HEK293T (cell line): ENCODE measurements at regions not wholly inside any gene's neighbourhood (a gene's known extent, or its start where the extent isn't known, plus 50 kb on each side); places are given as distances from the start of the nearest gene placed in this dataset.
"Not testable (repeated sequence)": the region's sequence is repeated elsewhere in the genome, so short reads cannot be mapped to it uniquely, and the experiment has no call there.

Experiments used
- CTCF ChIA-PET: fragments of 350-600 bp; formaldehyde crosslinking; extraction: SDS; loops from one replicate; lab custom pipeline; 2021; ENCODE audit warnings: antibody characterized with exemption, inconsistent platforms; lab: Yijun Ruan, JAX
- POLR2A ChIA-PET: fragments of 350-600 bp; formaldehyde crosslinking; extraction: SDS; loops from one replicate; lab custom pipeline; 2020; ENCODE audit warnings: antibody characterized with exemption, inconsistent platforms; lab: Yijun Ruan, JAX
- DNase-seq: peaks from one replicate; pipeline ENCODE4 v3.0.0; 2012; ENCODE audit warnings: mixed read lengths; ENCODE audit errors: extremely low spot score
- BHLHE40 ChIP-seq: fragments of 450-650 bp; IDR thresholded peaks from 2 replicates; pipeline ENCODE4 v1.6.1; 2016; ENCODE audit warnings: mild to moderate bottlenecking, moderate library complexity, borderline replicate concordance
- CTBP1 ChIP-seq: fragments of 450-650 bp; IDR thresholded peaks from 2 replicates; pipeline ENCODE4 v1.6.1; 2016; ENCODE audit warnings: borderline replicate concordance
- ELF4 ChIP-seq: fragments of 450-650 bp; IDR thresholded peaks from 2 replicates; pipeline ENCODE4 v1.6.1; 2017; ENCODE audit warnings: antibody characterized with exemption
- FOXA1 ChIP-seq: fragments of 450-650 bp; IDR thresholded peaks from 2 replicates; pipeline ENCODE4 v1.6.1; 2016; ENCODE audit warnings: mild to moderate bottlenecking
- FOXK2 ChIP-seq: fragments of 450-650 bp; IDR thresholded peaks from 2 replicates; pipeline ENCODE4 v1.6.1; 2016; ENCODE audit warnings: mild to moderate bottlenecking
- FOXM1 ChIP-seq: fragments of 450-650 bp; IDR thresholded peaks from 2 replicates; pipeline ENCODE4 v1.6.1; 2017; ENCODE audit warnings: mild to moderate bottlenecking, borderline replicate concordance
- HDGF ChIP-seq: fragments of 450-650 bp; IDR thresholded peaks from 2 replicates; pipeline ENCODE4 v1.6.1; 2017; ENCODE audit warnings: antibody characterized with exemption, borderline replicate concordance
- L3MBTL2 ChIP-seq: fragments of 450-650 bp; conservative IDR thresholded peaks from 2 replicates; pipeline ENCODE4 v1.6.1; 2016; ENCODE audit warnings: mild to moderate bottlenecking
- LEF1 ChIP-seq: fragments of 450-650 bp; IDR thresholded peaks from 2 replicates; pipeline ENCODE4 v1.6.1; 2017; ENCODE audit warnings: mild to moderate bottlenecking, borderline replicate concordance
- NFRKB ChIP-seq: fragments of 450-650 bp; IDR thresholded peaks from 2 replicates; pipeline ENCODE4 v1.6.1; 2016; ENCODE audit warnings: mild to moderate bottlenecking, moderate library complexity
- PKNOX1 ChIP-seq: fragments of 450-650 bp; IDR thresholded peaks from 2 replicates; pipeline ENCODE4 v1.6.1; 2016
- SP1 ChIP-seq: fragments of 450-650 bp; IDR thresholded peaks from 2 replicates; pipeline ENCODE4 v1.6.1; 2017
- SUZ12 ChIP-seq: fragments of 450-650 bp; IDR thresholded peaks from 2 replicates; pipeline ENCODE4 v1.6.1; 2016; ENCODE audit warnings: mild to moderate bottlenecking
- ZNF384 ChIP-seq: fragments of 450-650 bp; IDR thresholded peaks from 2 replicates; pipeline ENCODE4 v1.6.1; 2016

GRCh38 chr1:168466714-168467131, 77.1 kb downstream of the XCL2 start:
- DNase-seq = no peak
- TF ChIP-seq BHLHE40 (no peak), NFRKB (no peak), ELF4 (no peak)
- ChIA-PET CTCF (no interaction called here), POLR2A (no interaction called here)

GRCh38 chr1:168466092-168466713, 77.6 kb downstream of the XCL2 start:
- peak; percentile 67 for TF ChIP-seq PKNOX1
- no peak for TF ChIP-seq SP1
- ChIA-PET POLR2A (no interaction called here), CTCF (no interaction called here)
- no peak for DNase-seq

GRCh38 chr1:168461108-168461507, 82.7 kb downstream of the XCL2 start:
- CTCF ChIA-PET, DNase-seq: not testable (repeated sequence)
- POLR2A ChIA-PET = interaction anchor here (0.7 kb wide), 1 partner anchor 766 kb away, joined by 3 read pairs; no protein-coding TSS in a partner anchor

GRCh38 chr1:168457296-168457695, 86.5 kb downstream of the XCL2 start:
- CTCF ChIA-PET, POLR2A ChIA-PET, DNase-seq: not testable (repeated sequence)

GRCh38 chr1:168455764-168456163, 88.0 kb downstream of the XCL2 start:
- TF ChIP-seq ZNF384 = no peak
- ChIA-PET CTCF (no interaction called here), POLR2A (no interaction called here)
- DNase-seq = no peak

- DNase-seq = no peak
- ChIA-PET CTCF (no interaction called here), POLR2A (no interaction called here)
- TF ChIP-seq NFRKB = no peak
- TF ChIP-seq L3MBTL2 = no peak
- TF ChIP-seq FOXK2 = no peak
- TF ChIP-seq FOXM1 = no peak
- TF ChIP-seq SUZ12 = no peak
- TF ChIP-seq CTBP1 = no peak
- TF ChIP-seq SP1 = no peak
- TF ChIP-seq LEF1 = no peak
Observed at GRCh38 chr1:168454211-168454815, 89.5 kb downstream of the XCL2 start.

GRCh38 chr1:168453056-168453455, 90.7 kb downstream of the XCL2 start:
- no peak for TF ChIP-seq FOXA1
- no peak for TF ChIP-seq SP1
- no peak for TF ChIP-seq BHLHE40
- TF ChIP-seq NFRKB = no peak
- TF ChIP-seq LEF1 = no peak
- no peak for TF ChIP-seq L3MBTL2
- no peak for TF ChIP-seq HDGF
- no peak for TF ChIP-seq ZNF384
- no peak for TF ChIP-seq FOXM1
- no peak for TF ChIP-seq ELF4
- no peak for TF ChIP-seq CTBP1
- TF ChIP-seq FOXK2 = no peak
- DNase-seq = no peak
- ChIA-PET POLR2A (no interaction called here), CTCF (interaction anchor here (0.6 kb wide), 1 partner anchor 31 kb away, joined by 5 read pairs; no protein-coding TSS in a partner anchor)

- ChIA-PET POLR2A (no interaction called here), CTCF (interaction anchor here (0.7 kb wide), 1 partner anchor 15 kb away, joined by 4 read pairs; no protein-coding TSS in a partner anchor)
- no peak for DNase-seq
- TF ChIP-seq PKNOX1 (no peak), BHLHE40 (no peak), SP1 (no peak), L3MBTL2 (no peak)
Observed at GRCh38 chr1:168452329-168452728, 91.5 kb downstream of the XCL2 start.

GRCh38 chr1:168447871-168448270, 95.9 kb downstream of the XCL2 start:
- DNase-seq = no peak
- TF ChIP-seq FOXK2 (no peak), L3MBTL2 (no peak), LEF1 (no peak), ELF4 (no peak)
- ChIA-PET CTCF (no interaction called here), POLR2A (no interaction called here)
